ENCODE measurements at regions not wholly inside any gene's neighbourhood (a gene's known extent, or its start where the extent isn't known, plus 50 kb on each side); places are given as distances from the start of the nearest gene placed in this dataset.
"Not testable (repeated sequence)": the region's sequence is repeated elsewhere in the genome, so short reads cannot be mapped to it uniquely, and the experiment has no call there.

- no peak for DNase-seq
Measured at GRCh38 chr6:67887747-67888545, 747.1 kb upstream of the ADGRB3 start.

- DNase-seq = no peak
Measured at GRCh38 chr6:67887419-67887746, 747.7 kb upstream of the ADGRB3 start.

- no peak for DNase-seq
Measured at GRCh38 chr6:67886840-67887292, 748.2 kb upstream of the ADGRB3 start.

GRCh38 chr6:67886036-67886707 lies 748.9 kb upstream of the ADGRB3 start:
- no peak for DNase-seq

GRCh38 chr6:67885081-67886033 lies 749.7 kb upstream of the ADGRB3 start:
- no peak for DNase-seq

- DNase-seq = no peak
Measured at GRCh38 chr6:67884442-67884841, 750.6 kb upstream of the ADGRB3 start.

GRCh38 chr6:67883500-67884366 lies 751.3 kb upstream of the ADGRB3 start:
- no peak for DNase-seq

- no peak for DNase-seq
Measured at GRCh38 chr6:67882436-67883311, 752.4 kb upstream of the ADGRB3 start.

GRCh38 chr6:67881706-67882065 lies 753.4 kb upstream of the ADGRB3 start:
- DNase-seq = no peak

GRCh38 chr6:67880939-67881705 lies 754.0 kb upstream of the ADGRB3 start:
- DNase-seq = no peak

- DNase-seq = not testable (repeated sequence)
Measured at GRCh38 chr6:67880343-67880742, 754.7 kb upstream of the ADGRB3 start.

- DNase-seq = not testable (repeated sequence)
Measured at GRCh38 chr6:67879928-67880327, 755.2 kb upstream of the ADGRB3 start.

- DNase-seq = not testable (repeated sequence)
Measured at GRCh38 chr6:67879105-67879904, 755.8 kb upstream of the ADGRB3 start.

- not testable (repeated sequence) for DNase-seq
Measured at GRCh38 chr6:67878216-67878615, 756.9 kb upstream of the ADGRB3 start.

GRCh38 chr6:67877288-67877687 lies 757.8 kb upstream of the ADGRB3 start:
- DNase-seq = no peak

GRCh38 chr6:67875877-67876383 lies 759.2 kb upstream of the ADGRB3 start:
- no peak for DNase-seq

- DNase-seq = no peak
Measured at GRCh38 chr6:67870321-67870720, 764.8 kb upstream of the ADGRB3 start.

- no peak for DNase-seq
Measured at GRCh38 chr6:67863346-67863745, 771.7 kb upstream of the ADGRB3 start.

- no peak for DNase-seq
Measured at GRCh38 chr6:67854098-67854497, 781.0 kb upstream of the ADGRB3 start.

All from NCI-H524 treated with DMSO at 0.1 percent for 48 hours (cell line).